HT-29 (cell line): ENCODE measurements at regions not wholly inside any gene's neighbourhood (a gene's known extent, or its start where the extent isn't known, plus 50 kb on each side); places are given as distances from the start of the nearest gene placed in this dataset.

Source experiments
- DNase-seq: peaks from one replicate; pipeline ENCODE4 v3.0.0-alpha.2; 2015; ENCODE audit warnings: low spot score

DNA sequence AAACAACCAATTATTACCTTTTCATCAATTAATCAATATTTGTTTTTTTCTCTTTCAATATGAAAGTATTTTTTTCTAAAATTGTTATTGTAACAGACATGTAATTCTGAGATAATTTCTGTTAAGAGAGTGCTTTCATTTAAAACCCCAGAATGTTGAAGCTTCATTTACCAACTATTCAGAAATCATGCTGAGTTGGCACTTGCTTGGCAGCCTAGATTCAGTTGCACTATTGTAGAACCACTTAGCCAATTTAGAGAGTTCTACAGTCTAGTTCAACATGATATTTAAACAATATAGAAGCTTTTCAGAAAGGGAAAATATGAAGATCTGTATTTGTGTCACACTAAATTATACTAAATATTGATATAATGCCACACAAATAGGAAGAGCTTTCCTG is 56.1 kb upstream of the NKAIN2 start:
- DNase-seq: no peak

GRCh38 chr6:123745895-123746294 is 57.8 kb upstream of the NKAIN2 start:
- DNase-seq: no peak

- DNase-seq: no peak
Measured at GRCh38 chr6:123744840-123745239, 58.8 kb upstream of the NKAIN2 start.

- no peak for DNase-seq
Measured at GRCh38 chr6:123742626-123743025, 61.0 kb upstream of the NKAIN2 start.

DNA sequence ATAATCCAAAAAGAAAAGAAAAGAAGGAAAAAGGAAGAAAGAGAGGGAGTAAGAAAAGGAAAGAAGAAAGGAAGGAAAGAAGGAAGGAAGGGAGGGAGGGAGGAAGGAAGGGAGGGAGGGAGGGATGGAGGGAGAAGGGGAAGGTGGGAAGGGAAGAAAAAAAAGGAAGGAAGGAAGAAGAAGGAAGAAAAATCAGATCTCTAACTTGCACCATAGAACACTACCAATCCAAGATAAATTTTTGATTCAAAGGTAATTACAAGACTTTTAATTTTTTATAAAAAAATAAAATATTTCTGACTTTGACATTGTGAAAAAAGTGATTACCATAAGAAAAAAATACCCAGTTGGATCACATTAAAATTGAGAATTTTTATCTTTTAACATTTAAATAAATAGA is 70.5 kb upstream of the NKAIN2 start:
- DNase-seq: no peak

DNA sequence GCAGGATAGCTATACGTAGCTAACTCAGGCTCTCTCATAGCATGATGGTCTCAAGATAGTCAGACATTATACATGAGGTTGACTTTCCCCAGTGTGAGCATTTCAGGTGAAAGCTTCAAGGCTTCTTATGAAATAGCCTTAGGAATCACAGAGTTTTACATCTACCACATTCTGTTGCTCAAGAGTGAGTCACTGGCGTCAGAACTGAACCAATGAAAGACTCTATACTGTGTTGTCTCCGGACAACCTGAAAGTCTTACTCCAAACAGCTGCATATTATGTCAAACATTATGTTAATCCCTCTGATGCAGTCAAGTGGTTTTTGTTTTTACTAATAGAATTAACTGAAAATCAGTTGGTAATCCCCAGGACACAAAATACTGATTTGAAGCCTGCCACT is 79.8 kb upstream of the TRDN start:
- no peak for DNase-seq

DNA sequence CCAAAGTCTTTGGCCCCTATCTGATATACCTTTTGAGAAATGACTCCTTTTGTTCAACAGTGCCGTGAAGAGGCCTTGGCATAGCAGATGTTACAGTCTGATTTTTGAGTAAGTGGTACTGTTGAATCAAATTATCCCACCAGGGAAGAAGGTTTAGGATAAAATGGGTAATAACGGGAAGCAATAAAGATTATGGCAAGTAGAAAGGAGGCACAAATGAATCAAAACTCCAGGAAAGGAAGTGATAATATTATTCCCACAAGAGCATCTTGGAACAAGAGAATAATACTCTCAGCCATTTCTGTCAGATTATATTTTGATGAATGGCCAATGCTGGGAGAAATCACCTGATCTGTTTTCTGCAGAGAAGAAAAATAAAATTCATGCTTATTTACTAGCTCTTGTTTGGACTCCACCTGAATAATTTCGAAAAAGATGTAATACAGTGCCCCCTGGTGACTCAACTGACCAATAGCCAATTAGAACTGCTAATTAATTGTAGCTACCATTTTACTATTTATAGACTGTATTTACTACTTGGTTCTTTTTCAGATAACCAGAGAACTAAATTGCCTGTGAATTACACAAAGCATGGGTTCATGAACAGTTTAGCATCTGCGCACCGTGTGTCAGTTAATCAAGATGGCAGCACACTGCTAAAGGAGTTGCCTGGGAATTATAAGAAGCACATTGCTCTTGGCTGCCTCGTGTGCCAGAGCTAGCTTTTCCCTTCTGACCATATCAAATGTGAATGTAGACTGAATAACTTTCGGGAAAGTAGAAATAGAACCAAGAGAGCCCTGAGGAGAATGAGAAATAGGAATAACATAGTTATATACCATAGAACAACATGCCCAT is 78.5 kb upstream of the TRDN start:
- peak; percentile 45 for DNase-seq

DNA sequence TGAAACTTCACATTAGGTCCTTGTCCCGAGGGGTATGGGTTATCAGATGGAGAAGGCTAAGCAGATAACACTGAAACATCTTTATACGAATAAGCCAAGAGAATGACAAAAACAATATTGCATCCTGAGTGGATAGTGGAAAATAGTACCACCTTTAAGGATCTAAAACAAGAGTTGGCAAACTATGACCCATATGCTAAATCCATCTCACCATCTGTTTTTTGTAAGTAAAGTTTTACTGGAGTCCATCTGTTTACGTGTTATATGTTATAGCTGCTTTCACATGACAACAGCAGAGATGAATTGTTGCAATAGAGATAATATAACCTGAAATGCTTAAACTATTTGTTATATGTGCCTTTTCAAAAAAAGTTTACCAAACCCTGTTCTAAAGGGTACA is 76.1 kb upstream of the TRDN start:
- no peak for DNase-seq

GRCh38 chr6:123702943-123703342 is 66.2 kb upstream of the TRDN start:
- DNase-seq: no peak

- no peak for DNase-seq
Measured at GRCh38 chr6:123687864-123688263, 51.1 kb upstream of the TRDN start.
